Astrocyte (in vitro differentiated cells and primary cell): ENCODE measurements at regions not wholly inside any gene's neighbourhood (a gene's known extent, or its start where the extent isn't known, plus 50 kb on each side); places are given as distances from the start of the nearest gene placed in this dataset.

Experiments used
- DNase-seq: peaks from one replicate; pipeline ENCODE4 v3.0.0-alpha.2; 2010; ENCODE audit warnings: low read depth
- FAIRE-seq: peaks from 2 replicates; lab custom pipeline; 2011; peaks lifted over from hg19 to GRCh38; lab: Jason Lieb, UNC
- H2AFZ ChIP-seq: 2 replicates; pipeline ENCODE4 v1.6.0; 2012; ENCODE audit warnings: low read depth, low read length, inconsistent platforms
- H3K27ac ChIP-seq: 2 replicates; pipeline ENCODE4 v1.5.1; 2011; ENCODE audit warnings: low read depth, low read length, inconsistent platforms
- H3K27me3 ChIP-seq: 2 replicates; pipeline ENCODE4 v1.6.0; 2011; ENCODE audit warnings: low read length, inconsistent platforms; ENCODE audit not compliant: insufficient read depth
- H3K36me3 ChIP-seq: 2 replicates; pipeline ENCODE4 v1.5.1; 2011; ENCODE audit warnings: low read length, inconsistent platforms; ENCODE audit not compliant: insufficient read depth
- H3K4me1 ChIP-seq: 2 replicates; pipeline ENCODE4 v1.5.1; 2011; ENCODE audit warnings: low read length, inconsistent platforms; ENCODE audit not compliant: insufficient read depth
- H3K4me2 ChIP-seq: 2 replicates; pipeline ENCODE4 v1.6.0; 2012; ENCODE audit warnings: low read length, inconsistent platforms
- H3K4me3 ChIP-seq: 2 replicates; pipeline ENCODE4 v1.5.1; 2011; ENCODE audit warnings: low read depth, mild to moderate bottlenecking, low read length, inconsistent platforms; ENCODE audit not compliant: insufficient read depth
- H3K79me2 ChIP-seq: 2 replicates; pipeline ENCODE4 v1.6.0; 2012; ENCODE audit warnings: mild to moderate bottlenecking, low read length, inconsistent platforms; ENCODE audit not compliant: insufficient read depth
- H3K9ac ChIP-seq: 2 replicates; pipeline ENCODE4 v1.6.0; 2012; ENCODE audit warnings: mild to moderate bottlenecking, low read length, inconsistent platforms
- H3K9me3 ChIP-seq: 2 replicates; pipeline ENCODE4 v1.5.1; 2012; ENCODE audit warnings: low read depth, mild to moderate bottlenecking, low read length, inconsistent platforms; ENCODE audit not compliant: insufficient read depth
- H4K20me1 ChIP-seq: 2 replicates; pipeline ENCODE4 v1.6.0; 2012; ENCODE audit warnings: low read length, inconsistent platforms; ENCODE audit not compliant: insufficient read depth
- H3K27ac Mint-ChIP-seq: one replicate; pipeline ENCODE4 v1.8.0; 2021; ENCODE audit warnings: mild to moderate bottlenecking, mixed read lengths; ENCODE audit not compliant: unreplicated experiment
- H3K27me3 Mint-ChIP-seq: one replicate; pipeline ENCODE4 v1.8.0; 2021; ENCODE audit warnings: low read depth, mixed read lengths; ENCODE audit not compliant: unreplicated experiment
- H3K36me3 Mint-ChIP-seq: one replicate; pipeline ENCODE4 v1.8.0; 2021; ENCODE audit warnings: low read depth, mixed read lengths; ENCODE audit not compliant: unreplicated experiment
- H3K4me1 Mint-ChIP-seq: one replicate; pipeline ENCODE4 v1.8.0; 2021; ENCODE audit warnings: low read depth, mixed read lengths; ENCODE audit not compliant: unreplicated experiment
- H3K4me3 Mint-ChIP-seq: one replicate; pipeline ENCODE4 v1.8.0; 2021; ENCODE audit warnings: mild to moderate bottlenecking, moderate library complexity, mixed read lengths; ENCODE audit not compliant: unreplicated experiment
- H3K9me3 Mint-ChIP-seq: one replicate; pipeline ENCODE4 v1.8.0; 2021; ENCODE audit warnings: mild to moderate bottlenecking, mixed read lengths; ENCODE audit not compliant: unreplicated experiment
- CTCF ChIP-seq: IDR thresholded peaks from 2 replicates; pipeline ENCODE4 v1.5.1; 2011; ENCODE audit warnings: low read depth, mild to moderate bottlenecking, inconsistent platforms, low read length, moderate library complexity; ENCODE audit not compliant: insufficient read depth
- EZH2 ChIP-seq: IDR thresholded peaks from 2 replicates; pipeline ENCODE4 v1.6.1; 2012; ENCODE audit warnings: mild to moderate bottlenecking, low read length, inconsistent platforms; ENCODE audit not compliant: insufficient read depth

- Mint-ChIP-seq H3K27me3 (no peaks in the 10 kb centered on the region), H3K27ac (no peak overlapping the region), H3K4me1 (peaks cover 22% of the 10 kb centered on the region), H3K9me3 (no peaks in the 10 kb centered on the region), H3K36me3 (peaks cover 12% of the 10 kb centered on the region), H3K4me3 (no peak overlapping the region)
- H3K4me1 ChIP-seq, result peaks cover 25% of the 10 kb centered on the region
- H3K4me3 ChIP-seq, result no peak overlapping the region
- no peak overlapping the region for H3K4me2 ChIP-seq
- FAIRE-seq, result no peak
- H2AFZ ChIP-seq, result no peak overlapping the region
- peaks cover 99% of the 10 kb centered on the region for H4K20me1 ChIP-seq
- TF ChIP-seq EZH2, result no peak
- TF ChIP-seq CTCF, result no peak
- H3K27me3 ChIP-seq, result no peaks in the 10 kb centered on the region
- DNase-seq, result no peak
- H3K36me3 ChIP-seq, result peaks cover 2% of the 10 kb centered on the region
- H3K9ac ChIP-seq, result no peak overlapping the region
- H3K9me3 ChIP-seq, result no peaks in the 10 kb centered on the region
- H3K27ac ChIP-seq, result no peak overlapping the region
- peaks cover 100% of the 10 kb centered on the region for H3K79me2 ChIP-seq
Observed at GRCh38 chr1:201673093-201673492, 134.2 kb downstream of the NAV1 start.

GRCh38 chr1:201673915-201674314 is 135.0 kb downstream of the NAV1 start:
- peaks cover 34% of the 10 kb centered on the region for H3K4me1 ChIP-seq
- H3K27me3 ChIP-seq, result no peaks in the 10 kb centered on the region
- H2AFZ ChIP-seq, result no peak overlapping the region
- peaks cover 99% of the 10 kb centered on the region for H4K20me1 ChIP-seq
- peaks cover 27% of the 10 kb centered on the region for H3K4me1 Mint-ChIP-seq
- peaks cover 2% of the 10 kb centered on the region for H3K36me3 ChIP-seq
- H3K4me3 ChIP-seq, result no peak overlapping the region
- H3K27ac Mint-ChIP-seq, result no peak overlapping the region
- no peaks in the 10 kb centered on the region for H3K9me3 Mint-ChIP-seq
- TF ChIP-seq CTCF (no peak), EZH2 (no peak)
- H3K9ac ChIP-seq, result no peak overlapping the region
- no peaks in the 10 kb centered on the region for H3K9me3 ChIP-seq
- no peak for DNase-seq
- H3K36me3 Mint-ChIP-seq, result peaks cover 12% of the 10 kb centered on the region
- H3K27ac ChIP-seq, result no peak overlapping the region
- H3K4me3 Mint-ChIP-seq, result no peak overlapping the region
- no peaks in the 10 kb centered on the region for H3K27me3 Mint-ChIP-seq
- no peak overlapping the region for H3K4me2 ChIP-seq
- FAIRE-seq, result no peak
- peaks cover 100% of the 10 kb centered on the region for H3K79me2 ChIP-seq

GRCh38 chr1:201675143-201675542 is 136.2 kb downstream of the NAV1 start:
- peaks cover 99% of the 10 kb centered on the region for H4K20me1 ChIP-seq
- H3K79me2 ChIP-seq, result peaks cover 100% of the 10 kb centered on the region
- H3K27ac ChIP-seq, result no peak overlapping the region
- no peaks in the 10 kb centered on the region for H3K27me3 Mint-ChIP-seq
- no peak overlapping the region for H3K4me3 Mint-ChIP-seq
- H3K4me1 ChIP-seq, result peaks cover 35% of the 10 kb centered on the region
- H3K4me2 ChIP-seq, result no peak overlapping the region
- H3K4me1 Mint-ChIP-seq, result peaks cover 29% of the 10 kb centered on the region
- H3K27me3 ChIP-seq, result no peaks in the 10 kb centered on the region
- H3K9ac ChIP-seq, result no peak overlapping the region
- no peak for TF ChIP-seq CTCF
- TF ChIP-seq EZH2, result no peak
- peaks cover 3% of the 10 kb centered on the region for H3K9me3 Mint-ChIP-seq
- no peak for FAIRE-seq
- no peak overlapping the region for H2AFZ ChIP-seq
- H3K36me3 Mint-ChIP-seq, result peaks cover 15% of the 10 kb centered on the region
- H3K9me3 ChIP-seq, result no peaks in the 10 kb centered on the region
- no peak for DNase-seq
- peaks cover 2% of the 10 kb centered on the region for H3K36me3 ChIP-seq
- H3K4me3 ChIP-seq, result no peak overlapping the region
- no peak overlapping the region for H3K27ac Mint-ChIP-seq
